ENCODE measurements at regions not wholly inside any gene's neighbourhood (a gene's known extent, or its start where the extent isn't known, plus 50 kb on each side); places are given as distances from the start of the nearest gene placed in this dataset.

GRCh38 chr7:96388166-96388565 is 66.3 kb upstream of the SLC25A13 start:
- no peak overlapping the region for H3K4ac ChIP-seq (ENCODE audit: low read depth, low read length)
- H3K56ac ChIP-seq (ENCODE audit: insufficient read length, low read depth, low read length) = no peak overlapping the region
- Mint-ChIP-seq H3K27me3 (ENCODE audit: low read depth) (peaks cover 17% of the 10 kb centered on the region), H3K4me3 (no peak overlapping the region), H3K9me3 (no peaks in the 10 kb centered on the region; a peak in 1 of 5 replicates), H3K36me3 (ENCODE audit: insufficient read depth in 1 of 3, low read depth in 3 of 3) (no peaks in the 10 kb centered on the region), H3K4me1 (no peaks in the 10 kb centered on the region), H3K27ac (no peak overlapping the region)
- no peaks in the 10 kb centered on the region for H3K79me1 ChIP-seq (ENCODE audit: insufficient read depth, low read depth, low read length, poor library complexity, severe bottlenecking)
- H3K9ac ChIP-seq (ENCODE audit: extremely low read depth, insufficient read length, low read length) = no peak overlapping the region
- no peak overlapping the region for H2BK12ac ChIP-seq (ENCODE audit: insufficient read length, low read depth, low read length)
- H2BK20ac ChIP-seq (ENCODE audit: low read depth, low read length, poor library complexity, severe bottlenecking) = no peak overlapping the region
- H4K8ac ChIP-seq (replicated peaks; ENCODE audit: insufficient read length, low read depth, low read length) = no peak overlapping the region
- no peaks in the 10 kb centered on the region for H3K4me1 ChIP-seq (ENCODE audit: insufficient read depth, low read length)
- no peak for TF ChIP-seq CTCF (conservative IDR thresholded peaks at IDR 0.05)
- DNase-seq = no peak
- no peaks in the 10 kb centered on the region for H3K23me2 ChIP-seq (ENCODE audit: insufficient read length, low read depth, low read length, poor library complexity, severe bottlenecking)
- no peak overlapping the region for H3K18ac ChIP-seq (ENCODE audit: insufficient read length, low read depth, low read length)
- H3K79me2 ChIP-seq (ENCODE audit: insufficient read depth, low read length) = no peaks in the 10 kb centered on the region
- no peaks in the 10 kb centered on the region for H3K27me3 ChIP-seq (ENCODE audit: insufficient read depth, low read length)
- H4K5ac ChIP-seq (ENCODE audit: insufficient read length, low read depth, low read length) = no peak overlapping the region
- H3K23ac ChIP-seq (ENCODE audit: insufficient read length, low read depth, low read length) = no peak overlapping the region
- H3K9me3 ChIP-seq (ENCODE audit: control insufficient read depth, low read depth, low read length) = no peaks in the 10 kb centered on the region
- H4K91ac ChIP-seq (ENCODE audit: insufficient read length, low read depth, low read length) = no peak overlapping the region
- no CpG with 5 or more reads among the region's 2 CpGs for WGBS (ENCODE audit: extremely low coverage, insufficient read length, low lambda C conversion rate)
- H4K20me1 ChIP-seq (ENCODE audit: control insufficient read depth, insufficient read depth, insufficient read length) = no peaks in the 10 kb centered on the region
- H3K14ac ChIP-seq (ENCODE audit: insufficient read depth, low read length) = no peak overlapping the region
- no peak overlapping the region for H2BK120ac ChIP-seq (ENCODE audit: low read depth, low read length, poor library complexity, severe bottlenecking)
- H3K27ac ChIP-seq (ENCODE audit: insufficient read length, low read depth, low read length) = no peak overlapping the region
- H3T11ph ChIP-seq (ENCODE audit: low read length) = no peak overlapping the region
- H2AK5ac ChIP-seq (ENCODE audit: insufficient read length, low read length) = no peak overlapping the region
- no peak overlapping the region for H2BK15ac ChIP-seq (ENCODE audit: low read depth, low read length)
- no peak overlapping the region for H3K4me2 ChIP-seq (ENCODE audit: insufficient read depth, insufficient read length, low read length)
- no peak overlapping the region for H2BK5ac ChIP-seq (ENCODE audit: insufficient read length, low read length)
- H2AFZ ChIP-seq (ENCODE audit: low read length) = no peak overlapping the region
